HG02884 (cell line): ENCODE measurements at regions not wholly inside any gene's neighbourhood (a gene's known extent, or its start where the extent isn't known, plus 50 kb on each side); places are given as distances from the start of the nearest gene placed in this dataset.

ENCODE experiments used
- ATAC-seq: cut with Tn5 transposase; IDR thresholded peaks from one replicate; pipeline ENCODE4 v1.9.1; 2021; ENCODE audit warnings: mild to moderate bottlenecking, moderate library complexity; ENCODE audit not compliant: unreplicated experiment

DNA sequence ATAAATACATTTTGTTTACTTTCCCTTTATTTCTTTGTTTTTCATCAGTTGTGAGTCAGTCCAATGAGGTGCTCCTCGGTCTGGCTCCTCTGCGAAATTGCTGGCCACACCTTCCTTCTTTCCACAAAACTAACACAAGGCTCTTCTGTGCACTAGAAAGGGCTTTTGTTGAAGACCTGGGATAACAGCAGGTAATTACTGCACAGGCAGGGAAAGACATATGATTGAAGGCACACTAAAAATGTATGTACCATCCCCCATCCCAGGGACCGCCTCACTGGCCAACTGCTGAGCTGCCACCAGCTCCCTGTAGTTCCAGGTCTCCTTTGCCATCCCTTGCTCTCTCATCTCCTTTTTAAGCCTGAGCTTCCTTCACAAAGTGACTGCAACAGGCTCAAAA lies 180.5 kb downstream of the EFNB2 start:
- ATAC-seq: no peak

DNA sequence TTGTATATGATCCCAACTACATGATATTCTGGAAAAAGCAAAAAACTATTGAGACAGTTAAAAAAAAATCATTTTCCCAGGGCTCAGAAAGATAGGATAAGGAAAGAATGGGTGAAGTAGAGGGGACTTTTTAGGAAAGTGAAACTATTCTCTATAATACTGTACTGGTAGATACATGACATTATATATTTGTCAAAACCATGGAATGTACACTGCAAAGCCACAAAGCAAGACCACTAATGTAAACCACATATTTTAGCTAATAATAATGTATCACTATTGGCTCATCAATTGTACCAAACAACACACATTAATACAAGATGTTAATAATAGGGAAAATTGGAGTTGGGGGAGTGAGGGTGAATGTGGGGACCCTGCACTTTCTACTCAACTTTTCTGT lies 182.6 kb downstream of the EFNB2 start:
- ATAC-seq: no peak

DNA sequence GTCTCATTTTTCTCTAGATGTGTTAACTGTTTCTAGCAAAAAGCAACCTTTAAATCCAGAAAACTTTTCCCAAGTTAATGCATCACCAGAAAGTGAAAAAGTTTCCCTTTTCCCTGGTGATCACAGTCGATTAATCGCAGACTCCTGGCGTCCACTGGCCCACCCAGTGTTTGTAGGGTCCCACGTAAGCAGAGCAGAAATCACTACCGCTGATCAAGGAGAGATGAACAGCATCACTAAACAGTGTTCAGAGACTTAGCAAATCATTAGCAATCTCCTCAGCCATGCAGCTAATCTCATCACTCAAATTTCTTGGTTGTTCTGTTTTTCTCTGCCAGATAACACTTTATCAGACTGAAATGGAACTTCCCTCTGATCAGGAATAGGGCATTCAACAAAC lies 184.2 kb downstream of the EFNB2 start:
- ATAC-seq: no peak

DNA sequence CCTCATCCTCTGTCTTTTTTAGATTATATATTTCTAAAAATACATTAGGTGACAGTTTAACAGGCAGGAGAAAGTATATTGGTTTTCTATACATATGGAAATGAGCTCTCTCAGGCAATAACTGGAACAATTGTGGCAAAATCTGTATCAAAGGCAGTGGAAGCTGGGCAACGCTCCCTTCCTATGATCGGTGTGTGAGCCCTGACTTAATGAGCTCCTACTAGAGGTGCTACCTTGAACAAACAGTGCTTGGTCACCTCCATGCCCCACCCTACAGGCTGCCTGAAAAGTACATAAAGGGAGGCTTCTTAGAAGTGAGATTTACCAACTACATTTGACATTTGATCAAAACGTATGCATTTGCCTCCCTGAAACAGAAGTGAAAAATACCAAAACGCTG lies 185.3 kb downstream of the EFNB2 start:
- no peak for ATAC-seq

- no peak for ATAC-seq
Measured at GRCh38 chr13:106349080-106349931, 186.2 kb downstream of the EFNB2 start.

DNA sequence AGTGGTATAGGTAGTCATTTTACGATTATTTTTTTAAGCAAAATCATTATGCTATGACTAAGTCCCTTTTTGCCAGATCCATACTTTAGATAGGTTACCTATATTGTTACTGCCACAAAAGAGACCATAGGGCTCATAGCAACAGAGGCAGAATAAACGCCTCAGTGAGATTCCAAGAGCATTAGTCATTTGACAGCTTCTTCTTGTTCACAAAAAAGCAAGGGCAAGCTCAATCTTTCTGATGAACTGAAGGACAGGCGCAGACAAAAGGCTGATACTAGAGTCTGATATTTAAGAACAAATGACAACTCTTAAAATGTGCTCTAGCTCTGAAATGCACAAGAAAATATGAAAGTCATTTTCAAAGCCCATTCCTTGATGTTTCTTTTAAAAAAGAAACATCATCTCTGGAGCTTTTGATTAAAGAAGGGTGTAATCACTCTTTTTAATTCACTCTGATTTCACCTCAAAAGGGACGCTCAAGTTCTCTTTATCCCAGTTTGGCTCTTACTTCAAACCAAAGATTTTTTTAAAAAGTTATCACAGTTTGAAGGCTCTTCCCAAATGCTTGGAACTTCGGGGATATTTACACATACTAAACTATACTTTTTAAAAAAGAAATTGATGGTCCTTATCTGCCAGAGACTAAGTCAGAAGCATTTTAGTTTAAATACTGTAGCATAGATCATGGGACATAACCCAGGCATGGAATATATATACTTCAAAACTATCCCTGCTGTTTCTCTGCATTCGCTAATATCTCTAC lies 187.2 kb downstream of the EFNB2 start:
- no peak for ATAC-seq

- ATAC-seq: no peak
Measured at GRCh38 chr13:106344342-106344741, 191.1 kb downstream of the EFNB2 start.

DNA sequence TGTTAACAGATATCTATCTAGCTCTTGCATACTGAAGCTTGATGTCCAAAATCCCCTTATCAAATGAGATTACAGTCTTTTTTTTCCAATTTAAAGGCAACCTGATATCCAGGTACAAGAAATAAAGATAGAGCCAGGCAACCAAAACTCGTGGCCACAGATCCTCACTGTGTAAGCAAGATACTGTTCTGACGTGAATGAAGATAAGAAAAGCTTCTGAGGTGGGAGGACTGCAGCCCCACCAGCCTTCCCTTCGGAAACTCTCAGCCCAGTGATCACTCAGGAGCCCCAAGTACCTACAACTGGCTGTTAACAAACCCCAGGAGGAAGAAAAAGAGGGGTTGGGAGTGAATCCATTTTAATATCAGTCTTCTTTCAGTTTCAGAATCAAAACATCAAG lies 191.6 kb downstream of the EFNB2 start:
- no peak for ATAC-seq

DNA sequence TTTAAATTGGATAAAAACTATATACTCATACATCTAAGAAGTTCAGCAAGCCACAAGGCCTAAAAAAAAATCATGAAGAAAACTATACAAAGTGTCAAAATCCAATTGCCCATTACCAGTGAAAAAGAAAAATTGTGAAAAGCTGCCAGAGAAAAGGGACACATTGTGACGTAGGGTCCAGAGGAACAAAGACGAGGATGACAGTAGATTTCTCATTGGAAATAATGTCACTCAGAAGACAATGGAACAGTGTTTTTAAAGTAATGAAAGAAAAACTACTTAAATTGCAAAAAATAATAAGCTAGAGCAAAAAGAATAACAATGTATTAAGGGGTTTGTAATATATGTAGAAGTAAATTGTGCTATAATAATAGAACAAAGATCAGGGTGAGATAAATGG lies 195.2 kb downstream of the EFNB2 start:
- ATAC-seq: no peak

DNA sequence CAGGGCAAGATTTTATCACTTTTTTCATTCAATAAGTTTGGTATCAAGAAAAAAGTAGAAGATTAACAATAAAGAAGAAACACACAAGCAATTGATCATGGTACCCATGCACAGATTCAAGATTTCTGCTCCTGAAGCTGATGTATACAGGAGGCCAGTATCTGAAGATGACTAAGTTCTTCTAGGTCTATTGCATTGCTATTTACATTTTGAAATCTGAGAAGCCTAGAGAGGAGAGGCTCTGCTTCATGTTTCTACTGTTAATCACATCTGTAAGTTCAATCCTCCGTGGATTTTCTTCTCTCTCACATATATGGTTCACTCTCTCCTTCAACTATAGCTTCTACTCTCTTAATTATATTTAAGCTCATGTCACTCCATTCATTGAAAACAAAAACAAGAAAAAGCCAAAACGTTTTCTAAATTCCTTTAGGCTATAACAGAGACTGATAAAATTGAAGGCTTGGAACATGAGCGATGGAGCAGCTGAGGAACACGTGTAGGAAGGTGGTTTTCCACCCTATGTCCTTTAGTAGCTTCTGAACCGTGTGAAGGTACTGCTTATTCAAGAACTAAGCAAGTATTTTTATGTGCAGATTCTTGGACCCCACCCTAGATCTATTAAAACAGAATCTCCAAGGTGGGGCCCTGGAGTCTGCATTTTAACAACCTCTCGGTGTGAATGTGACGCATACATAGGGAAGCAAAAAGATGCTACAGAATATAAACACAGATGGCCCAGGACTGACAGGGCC lies 198.2 kb downstream of the EFNB2 start:
- ATAC-seq: no peak

DNA sequence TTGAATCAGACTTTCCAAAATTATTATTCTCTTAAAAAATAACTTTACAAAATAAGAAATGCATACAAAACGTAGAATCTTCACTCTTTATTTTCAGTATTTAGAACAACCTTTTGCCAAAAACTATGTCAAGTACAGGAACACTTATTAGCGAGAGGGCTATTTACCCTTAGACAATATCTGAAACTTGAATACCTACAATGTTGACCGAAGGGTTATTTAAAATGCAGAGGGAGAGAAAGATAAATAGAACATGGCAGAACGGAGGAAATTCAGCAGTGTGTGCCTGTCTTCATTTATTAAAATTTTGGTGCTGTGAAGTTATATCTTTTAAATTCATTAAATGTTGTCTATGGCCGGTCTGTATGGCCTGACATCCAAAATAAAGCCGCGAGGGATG lies 198.8 kb downstream of the EFNB2 start:
- ATAC-seq: no peak

- no peak for ATAC-seq
Measured at GRCh38 chr13:106332621-106333020, 202.8 kb downstream of the EFNB2 start.

- no peak for ATAC-seq
Measured at GRCh38 chr13:106331116-106331515, 204.3 kb downstream of the EFNB2 start.

DNA sequence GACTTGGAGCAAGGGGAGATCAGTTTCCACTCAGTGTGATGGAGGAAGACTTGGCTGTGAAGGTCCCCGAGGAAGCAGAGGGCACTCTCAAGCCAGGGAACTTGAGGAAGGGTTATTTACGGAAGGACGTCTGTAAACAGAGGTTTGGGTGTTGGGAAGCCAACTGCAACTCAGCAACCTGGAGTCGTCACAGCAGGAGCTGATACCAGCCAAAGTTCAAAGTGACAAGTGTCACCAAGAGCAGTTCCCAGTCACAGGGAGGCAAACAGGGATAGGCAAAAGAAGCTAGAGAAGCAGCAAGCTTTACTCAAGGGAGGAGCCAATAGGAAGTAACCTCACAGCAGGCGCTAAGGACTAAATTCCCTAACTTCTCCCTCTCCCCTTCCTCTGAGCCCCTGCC lies 205.5 kb downstream of the EFNB2 start:
- ATAC-seq: no peak

GRCh38 chr13:106326751-106327150 lies 208.7 kb downstream of the EFNB2 start:
- no peak for ATAC-seq

DNA sequence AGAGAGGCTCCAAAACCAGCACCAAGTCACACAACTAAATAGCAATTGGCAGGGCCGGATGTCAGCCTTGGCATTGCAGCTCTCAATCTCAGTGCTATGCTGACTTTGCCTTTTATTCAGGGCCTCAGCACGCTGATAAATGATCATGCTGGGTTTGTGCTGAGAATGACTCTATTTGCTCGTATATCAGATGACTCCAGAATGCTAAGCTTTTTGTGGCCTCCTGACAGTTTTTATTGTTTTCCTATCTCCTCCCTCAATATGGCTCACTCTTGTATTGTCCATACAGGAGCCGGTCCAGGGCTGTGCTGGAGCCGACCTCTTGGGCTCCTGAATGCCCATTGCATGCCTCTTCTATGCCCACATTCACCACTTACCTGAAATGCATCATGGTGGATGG lies 211.0 kb downstream of the EFNB2 start:
- ATAC-seq: no peak

DNA sequence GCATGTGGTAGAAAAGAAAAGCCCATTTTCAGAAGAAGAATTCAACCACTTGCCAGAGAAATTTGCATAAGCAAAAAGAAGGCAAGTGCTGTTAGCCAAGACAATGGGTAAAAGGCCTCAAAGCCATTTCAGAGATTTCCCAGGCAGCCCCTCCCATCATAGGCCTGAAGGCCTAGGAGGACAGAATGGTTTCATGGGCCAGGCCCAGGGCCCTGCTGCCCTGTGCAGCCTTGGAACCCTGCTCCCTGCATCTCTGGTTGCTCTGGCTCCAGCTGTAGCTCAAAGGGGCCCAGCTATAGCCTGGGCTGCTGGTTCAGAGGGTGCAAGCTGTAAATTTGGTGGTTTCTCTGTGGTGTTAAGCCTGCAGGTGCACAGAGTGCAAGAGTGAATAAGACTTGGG lies 212.8 kb downstream of the EFNB2 start:
- ATAC-seq: no peak

DNA sequence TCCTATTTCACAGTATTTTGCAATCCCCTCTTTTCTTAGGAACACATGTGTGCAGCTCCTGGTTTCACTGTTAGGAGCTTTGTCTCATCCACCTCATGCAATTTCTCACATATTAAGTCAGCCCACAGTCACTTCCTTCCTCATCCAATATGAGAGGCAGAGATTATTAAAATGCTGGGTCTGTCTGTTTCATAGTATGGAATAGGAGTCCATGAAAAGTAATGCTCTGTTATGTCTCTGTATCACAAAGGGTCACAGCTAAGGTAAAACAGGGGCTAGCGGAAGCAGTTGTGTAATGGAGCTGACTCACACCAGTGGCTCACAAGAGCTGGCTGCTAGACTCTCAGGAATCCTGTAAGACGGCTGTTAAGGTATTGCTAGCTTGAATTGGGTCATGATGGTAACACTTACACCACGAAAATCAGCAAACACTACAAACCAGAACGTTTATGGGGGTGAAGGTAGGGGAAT lies 216.5 kb downstream of the EFNB2 start:
- no peak for ATAC-seq

GRCh38 chr13:106314417-106314816 lies 221.0 kb downstream of the EFNB2 start:
- ATAC-seq: no peak

GRCh38 chr13:106311004-106311403 lies 224.5 kb downstream of the EFNB2 start:
- ATAC-seq: no peak

DNA sequence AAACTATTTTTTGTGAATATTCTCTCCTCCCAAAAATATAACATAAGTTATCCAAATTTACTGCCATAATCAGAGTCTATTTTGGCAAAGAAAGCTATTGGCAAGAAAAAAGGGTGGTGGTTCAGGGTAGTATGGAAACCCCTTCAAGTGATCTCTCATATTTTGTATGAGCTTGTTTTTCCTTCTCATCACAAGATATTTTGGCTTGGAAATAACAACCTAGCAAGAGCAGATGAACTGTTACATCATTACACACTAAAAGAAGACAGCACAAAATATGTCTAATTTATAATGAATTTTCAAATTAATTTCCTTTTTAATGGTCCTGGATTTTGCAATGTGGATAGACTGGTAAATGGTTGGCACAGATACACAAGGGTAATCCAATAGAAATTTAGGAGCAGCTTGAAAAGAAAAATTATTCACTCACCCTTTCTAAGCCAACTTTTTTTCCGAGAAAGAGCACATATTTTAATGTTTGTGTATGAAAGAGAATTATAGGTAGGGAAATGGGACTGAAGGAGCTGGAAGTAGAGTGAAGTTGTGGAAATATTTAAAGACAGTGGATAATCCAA lies 225.1 kb downstream of the EFNB2 start:
- no peak for ATAC-seq
